GM18526 (cell line): ENCODE measurements at regions not wholly inside any gene's neighbourhood (a gene's known extent, or its start where the extent isn't known, plus 50 kb on each side); places are given as distances from the start of the nearest gene placed in this dataset.

Experiments
- POLR2A ChIP-seq: IDR thresholded peaks from 3 replicates; pipeline ENCODE4 v1.6.1; 2011; ENCODE audit not compliant: insufficient read length; ENCODE audit errors: extremely low read depth

GRCh38 chr2:118750959-118751565 lies 96.4 kb downstream of the EN1 start:
- TF ChIP-seq POLR2A, result no peak

GRCh38 chr2:118748245-118748885 lies 99.1 kb downstream of the EN1 start:
- no peak for TF ChIP-seq POLR2A

- TF ChIP-seq POLR2A, result no peak
Measured at GRCh38 chr2:118747637-118748036, 99.8 kb downstream of the EN1 start.

GRCh38 chr2:118747066-118747465 lies 100.4 kb downstream of the EN1 start:
- no peak for TF ChIP-seq POLR2A

- no peak for TF ChIP-seq POLR2A
Measured at GRCh38 chr2:118738524-118739308, 108.7 kb downstream of the EN1 start.

- no peak for TF ChIP-seq POLR2A
Measured at GRCh38 chr2:118738106-118738505, 109.3 kb downstream of the EN1 start.

GRCh38 chr2:118737684-118738083 lies 109.8 kb downstream of the EN1 start:
- no peak for TF ChIP-seq POLR2A

- TF ChIP-seq POLR2A, result no peak
Measured at GRCh38 chr2:118732432-118732831, 115.0 kb downstream of the EN1 start.

GRCh38 chr2:118731413-118731812 lies 116.0 kb downstream of the EN1 start:
- TF ChIP-seq POLR2A, result no peak

- TF ChIP-seq POLR2A, result no peak
Measured at GRCh38 chr2:118730405-118730804, 117.0 kb downstream of the EN1 start.

- TF ChIP-seq POLR2A, result no peak
Measured at GRCh38 chr2:118729760-118730159, 117.7 kb downstream of the EN1 start.

GRCh38 chr2:118728984-118729383 lies 118.5 kb downstream of the EN1 start:
- no peak for TF ChIP-seq POLR2A

- no peak for TF ChIP-seq POLR2A
Measured at GRCh38 chr2:118726821-118727220, 120.6 kb downstream of the EN1 start.

GRCh38 chr2:118723394-118723793 lies 124.1 kb downstream of the EN1 start:
- TF ChIP-seq POLR2A, result no peak

GRCh38 chr2:118722976-118723375 lies 124.5 kb downstream of the EN1 start:
- TF ChIP-seq POLR2A, result no peak
